LNCaP clone FGC (cell line): ENCODE measurements at regions not wholly inside any gene's neighbourhood (a gene's known extent, or its start where the extent isn't known, plus 50 kb on each side); places are given as distances from the start of the nearest gene placed in this dataset.
"Not testable (repeated sequence)": the region's sequence is repeated elsewhere in the genome, so short reads cannot be mapped to it uniquely, and the experiment has no call there.

Source experiments
- DNase-seq: peaks from one replicate; pipeline ENCODE4 v3.0.0-alpha.2; 2011; ENCODE audit warnings: low read depth
- H3K4me3 ChIP-seq: 2 replicates; pipeline ENCODE4 v1.5.1; 2011; ENCODE audit warnings: mild to moderate bottlenecking, low read depth, low read length, control low read depth
- TF ChIP-seq, protein P1 (sequence below): IDR thresholded peaks from 2 replicates; pipeline ENCODE4 v1.5.1; 2012; ENCODE audit warnings: mild to moderate bottlenecking; ENCODE audit not compliant: control insufficient read depth, insufficient read depth; ENCODE audit errors: extremely low read depth

DNA sequence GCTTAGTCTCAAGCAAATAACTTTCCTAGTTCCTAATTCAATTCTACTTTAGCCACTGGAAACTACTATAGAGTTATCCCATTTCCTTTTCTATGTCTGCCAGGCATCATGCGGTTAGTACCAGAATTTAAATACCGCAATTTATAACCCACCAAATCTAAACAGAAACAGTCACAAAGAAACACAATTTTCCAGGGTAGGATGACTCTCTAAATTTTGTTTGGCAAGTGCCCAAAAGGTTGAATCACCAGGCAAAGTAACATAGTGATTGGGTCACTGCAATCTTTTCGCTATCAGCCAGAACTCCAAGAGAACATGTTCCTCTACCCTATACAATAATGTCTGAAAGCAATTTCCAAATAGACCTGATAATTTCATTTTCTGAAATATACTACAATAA is 240.2 kb upstream of the GRIA3 start:
- DNase-seq = no peak
- TF ChIP-seq, protein P1, sequence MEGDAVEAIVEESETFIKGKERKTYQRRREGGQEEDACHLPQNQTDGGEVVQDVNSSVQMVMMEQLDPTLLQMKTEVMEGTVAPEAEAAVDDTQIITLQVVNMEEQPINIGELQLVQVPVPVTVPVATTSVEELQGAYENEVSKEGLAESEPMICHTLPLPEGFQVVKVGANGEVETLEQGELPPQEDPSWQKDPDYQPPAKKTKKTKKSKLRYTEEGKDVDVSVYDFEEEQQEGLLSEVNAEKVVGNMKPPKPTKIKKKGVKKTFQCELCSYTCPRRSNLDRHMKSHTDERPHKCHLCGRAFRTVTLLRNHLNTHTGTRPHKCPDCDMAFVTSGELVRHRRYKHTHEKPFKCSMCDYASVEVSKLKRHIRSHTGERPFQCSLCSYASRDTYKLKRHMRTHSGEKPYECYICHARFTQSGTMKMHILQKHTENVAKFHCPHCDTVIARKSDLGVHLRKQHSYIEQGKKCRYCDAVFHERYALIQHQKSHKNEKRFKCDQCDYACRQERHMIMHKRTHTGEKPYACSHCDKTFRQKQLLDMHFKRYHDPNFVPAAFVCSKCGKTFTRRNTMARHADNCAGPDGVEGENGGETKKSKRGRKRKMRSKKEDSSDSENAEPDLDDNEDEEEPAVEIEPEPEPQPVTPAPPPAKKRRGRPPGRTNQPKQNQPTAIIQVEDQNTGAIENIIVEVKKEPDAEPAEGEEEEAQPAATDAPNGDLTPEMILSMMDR = no peak
- no peak overlapping the region for H3K4me3 ChIP-seq

DNA sequence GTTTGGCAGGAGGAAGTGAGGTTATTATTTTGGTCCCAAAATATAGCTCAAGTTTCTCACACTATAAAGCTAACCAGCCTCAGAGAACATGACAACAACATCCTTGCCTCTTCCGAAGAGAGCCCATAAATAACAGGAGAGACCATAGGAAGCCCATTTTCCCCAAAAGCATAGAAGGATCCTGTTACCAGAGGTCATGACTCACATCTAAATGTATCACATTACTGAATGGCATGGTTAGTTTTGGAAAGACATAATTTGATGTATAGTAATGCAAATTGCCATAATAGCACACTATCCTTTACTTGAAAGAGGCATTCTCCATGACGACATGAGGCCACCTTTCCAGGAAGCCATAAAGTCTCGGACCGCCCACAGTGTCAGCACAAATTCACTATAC is 238.8 kb upstream of the GRIA3 start:
- TF ChIP-seq, protein P1 = no peak
- no peak overlapping the region for H3K4me3 ChIP-seq
- DNase-seq = no peak

DNA sequence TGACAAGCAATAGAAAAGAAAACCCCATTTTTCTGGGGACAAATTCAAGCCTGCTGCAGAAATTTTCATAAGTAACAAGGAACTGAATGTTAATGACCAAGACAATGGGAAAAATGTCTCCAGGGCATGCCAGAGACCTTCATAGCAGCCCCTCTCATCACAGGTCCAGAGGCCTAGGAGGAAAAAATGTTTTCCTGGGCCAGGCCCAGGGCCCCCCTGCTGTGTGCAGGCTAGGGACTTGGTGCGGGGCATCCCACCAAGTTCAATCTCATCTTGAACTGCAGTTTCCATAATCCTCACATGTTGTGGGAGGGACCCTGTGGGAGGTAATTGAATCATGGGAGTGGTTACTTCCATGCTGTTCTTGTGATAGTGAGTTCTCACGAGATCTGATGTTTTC is 211.5 kb upstream of the GRIA3 start:
- TF ChIP-seq, protein P1 = no peak
- no peak for DNase-seq

GRCh38 chrX:122982521-122982920 is 201.6 kb upstream of the GRIA3 start:
- no peak for DNase-seq
- TF ChIP-seq, protein P1 = no peak
- H3K4me3 ChIP-seq = no peak overlapping the region

More for the DNA sequence above, 211.5 kb upstream of the GRIA3 start:
- H3K4me3 ChIP-seq = no peak overlapping the region

GRCh38 chrX:123002844-123003243 is 181.2 kb upstream of the GRIA3 start:
- H3K4me3 ChIP-seq, DNase-seq: not testable (repeated sequence)

DNA sequence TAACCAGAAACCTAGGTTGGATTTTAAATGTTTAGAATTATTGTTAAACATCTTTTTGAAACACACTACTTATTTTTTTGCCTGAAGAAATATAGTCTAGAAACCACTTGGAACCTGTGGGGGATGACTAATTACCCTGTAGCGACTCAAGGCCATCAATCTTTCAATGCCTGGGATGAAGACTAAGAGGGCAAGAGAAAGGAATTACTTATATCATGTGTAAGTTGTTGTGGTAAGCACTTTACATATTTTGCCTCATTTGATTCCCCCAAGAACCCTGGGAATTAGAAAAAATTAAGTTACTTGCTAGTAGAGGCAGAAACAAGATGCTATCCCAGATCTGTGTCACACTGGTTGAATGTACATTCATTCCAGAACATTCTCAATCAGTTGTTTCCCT is 170.9 kb upstream of the GRIA3 start:
- no peak overlapping the region for H3K4me3 ChIP-seq
- TF ChIP-seq, protein P1 = no peak
- DNase-seq = no peak

GRCh38 chrX:123036401-123036800 is 147.7 kb upstream of the GRIA3 start:
- no peak overlapping the region for H3K4me3 ChIP-seq
- no peak for DNase-seq
- TF ChIP-seq, protein P1 = no peak
